MG63 (cell line): ENCODE measurements at regions not wholly inside any gene's neighbourhood (a gene's known extent, or its start where the extent isn't known, plus 50 kb on each side); places are given as distances from the start of the nearest gene placed in this dataset.

Experiments
- DNase-seq: peaks from one replicate; pipeline ENCODE4 v3.0.0-alpha.2; 2020
- H3K27me3 ChIP-seq: fragments of 250-450 bp; sonication (Bioruptor Pico); 2 replicates; pipeline ENCODE4 v1.5.1; 2020; ENCODE audit warnings: mild to moderate bottlenecking, moderate library complexity
- H3K36me3 ChIP-seq: fragments of 250-450 bp; sonication (Bioruptor Pico); 2 replicates; pipeline ENCODE4 v1.5.1; 2020; ENCODE audit warnings: mild to moderate bottlenecking, moderate library complexity
- H3K4me3 ChIP-seq: fragments of 250-450 bp; sonication (Bioruptor Pico); 2 replicates; pipeline ENCODE4 v1.5.1; 2020; ENCODE audit warnings: mild to moderate bottlenecking, moderate library complexity
- H3K9me3 ChIP-seq: fragments of 250-450 bp; sonication (Bioruptor Pico); 2 replicates; pipeline ENCODE4 v1.5.1; 2020; ENCODE audit warnings: mild to moderate bottlenecking, moderate library complexity

DNA sequence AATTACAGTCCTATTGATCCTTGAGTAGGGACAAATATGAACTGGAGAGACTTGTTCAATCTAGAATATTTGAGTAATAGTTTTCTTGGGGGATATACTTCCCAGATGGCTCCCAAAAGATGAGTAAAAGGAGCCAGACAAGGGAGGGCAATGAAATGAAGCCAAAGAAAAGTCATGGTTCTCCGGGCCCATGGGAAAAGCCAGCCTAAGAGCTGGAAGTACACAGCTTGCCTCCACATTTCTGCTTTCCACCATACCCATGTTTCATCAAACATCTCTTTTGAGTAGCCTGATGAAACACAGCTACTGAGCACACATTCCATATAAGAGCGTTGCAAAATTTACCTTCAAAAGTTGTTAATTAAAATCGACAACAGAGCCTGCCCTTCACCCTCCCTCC lies 535.0 kb upstream of the FZD8 start:
- Histone ChIP-seq H3K36me3 (no peaks in the 10 kb centered on the region), H3K4me3 (no peak overlapping the region), H3K9me3 (no peaks in the 10 kb centered on the region), H3K27me3 (no peaks in the 10 kb centered on the region)
- DNase-seq = no peak

DNA sequence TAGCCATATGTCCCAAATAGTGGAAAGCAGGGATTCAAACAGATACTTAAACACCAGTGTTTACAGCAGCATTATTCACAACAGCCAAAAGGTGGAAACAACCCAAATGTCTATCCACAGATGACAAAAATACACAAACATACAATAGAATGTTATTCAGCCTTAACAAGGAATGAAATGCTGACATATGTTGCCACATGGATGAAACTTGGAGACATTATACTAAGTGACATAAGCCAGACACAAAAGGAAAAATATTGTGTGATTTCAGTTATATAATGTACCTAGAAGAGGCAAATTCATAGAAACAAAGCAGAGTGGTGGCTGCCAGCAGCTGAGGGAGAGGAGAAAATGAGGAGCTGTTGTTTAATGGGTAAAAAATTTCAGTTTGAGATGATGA lies 533.9 kb upstream of the FZD8 start:
- no peak for DNase-seq
- Histone ChIP-seq H3K36me3 (no peaks in the 10 kb centered on the region), H3K9me3 (no peaks in the 10 kb centered on the region), H3K4me3 (no peak overlapping the region), H3K27me3 (no peaks in the 10 kb centered on the region)

DNA sequence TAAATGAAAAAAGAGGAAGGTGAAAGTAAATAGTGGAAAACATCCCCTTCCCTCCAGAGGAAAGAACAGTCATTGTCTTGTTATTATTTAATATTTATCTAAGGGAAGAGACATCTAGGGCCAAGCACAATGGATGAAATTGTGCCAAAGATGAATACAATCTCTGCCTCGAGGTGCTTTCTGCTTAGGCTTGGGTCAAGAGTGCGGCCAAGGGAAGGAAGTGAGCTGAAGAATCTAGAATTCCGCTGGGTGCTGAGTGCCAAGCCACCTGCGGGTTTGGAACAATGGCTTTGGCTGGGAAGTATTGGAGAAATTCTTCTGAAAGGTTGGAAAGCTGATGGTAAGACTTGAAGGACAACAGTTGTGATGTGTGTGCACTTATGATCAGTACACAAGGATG lies 531.3 kb upstream of the FZD8 start:
- Histone ChIP-seq H3K27me3 (no peaks in the 10 kb centered on the region), H3K4me3 (no peak overlapping the region), H3K36me3 (no peaks in the 10 kb centered on the region), H3K9me3 (no peaks in the 10 kb centered on the region)
- peak; percentile 13 for DNase-seq

DNA sequence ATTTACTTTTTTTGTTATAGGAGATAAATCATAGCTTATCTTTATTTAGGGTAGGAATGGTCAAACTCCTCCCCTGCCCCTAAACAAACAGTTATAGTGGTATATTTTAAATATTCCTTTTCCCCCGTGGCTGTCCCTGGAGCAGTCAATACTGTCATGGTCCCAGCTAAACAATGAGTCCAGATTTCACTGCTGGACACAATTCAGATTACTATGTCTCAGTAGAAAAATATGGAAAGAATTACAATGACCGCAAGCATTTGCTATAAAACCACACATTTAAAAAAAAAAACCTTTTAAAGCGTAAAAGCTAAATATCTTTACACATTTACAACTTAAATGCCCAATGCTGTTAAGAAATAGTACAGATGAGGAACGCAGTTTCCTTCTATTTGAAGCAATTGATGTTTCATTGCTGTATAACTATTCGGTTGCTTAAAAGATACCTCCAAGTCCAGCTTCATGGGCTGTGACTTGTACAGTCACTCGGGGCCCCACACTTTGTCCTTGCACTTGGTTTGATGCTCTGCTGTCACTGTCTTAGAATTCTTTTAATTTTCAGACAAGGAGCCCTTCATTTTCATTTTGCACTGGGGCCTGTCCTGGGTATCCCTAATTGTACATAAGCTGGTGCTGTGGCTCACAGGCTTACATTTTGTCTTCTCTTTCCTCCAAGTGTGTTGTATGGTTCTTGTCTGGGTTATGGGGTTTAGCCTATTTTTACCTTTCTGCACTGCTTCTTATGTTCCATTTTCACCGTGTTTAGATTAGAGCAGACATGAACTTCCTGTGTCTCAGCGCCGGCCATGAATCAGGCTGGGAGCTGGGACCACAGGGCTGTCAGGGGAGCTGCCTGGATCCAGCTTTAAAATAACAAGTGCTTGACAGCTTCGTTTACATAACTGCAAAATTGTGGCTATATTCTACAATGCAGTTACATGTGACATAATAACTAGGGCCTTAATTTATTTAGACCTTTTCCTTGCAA lies 530.2 kb upstream of the FZD8 start:
- H3K27me3 ChIP-seq = no peaks in the 10 kb centered on the region
- no peak overlapping the region for H3K4me3 ChIP-seq
- DNase-seq = peak; percentile 62
- no peaks in the 10 kb centered on the region for H3K36me3 ChIP-seq
- no peaks in the 10 kb centered on the region for H3K9me3 ChIP-seq

DNA sequence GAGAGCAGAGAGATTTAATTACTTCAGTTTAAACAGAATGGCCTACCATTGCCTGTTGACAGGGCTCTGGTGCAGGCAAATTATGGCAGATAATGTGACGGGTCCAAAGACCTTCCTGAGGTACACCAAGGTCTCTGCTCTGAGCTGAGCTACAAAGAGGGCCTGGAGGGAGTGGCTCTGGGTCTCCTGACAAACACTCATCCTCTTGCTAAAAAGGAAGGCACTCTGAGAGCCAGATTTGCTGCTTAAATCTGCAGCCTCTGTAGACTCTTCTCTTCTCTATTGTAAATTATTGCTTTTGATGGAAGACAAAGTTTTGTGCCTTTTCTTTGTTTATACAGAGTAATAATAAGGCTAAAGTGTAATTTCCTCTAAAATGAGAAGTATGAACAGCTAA lies 529.5 kb upstream of the FZD8 start:
- Histone ChIP-seq H3K9me3 (no peaks in the 10 kb centered on the region; the same call in 1 of the 2 replicates), H3K27me3 (no peaks in the 10 kb centered on the region), H3K4me3 (no peak overlapping the region), H3K36me3 (no peaks in the 10 kb centered on the region)
- DNase-seq = no peak

DNA sequence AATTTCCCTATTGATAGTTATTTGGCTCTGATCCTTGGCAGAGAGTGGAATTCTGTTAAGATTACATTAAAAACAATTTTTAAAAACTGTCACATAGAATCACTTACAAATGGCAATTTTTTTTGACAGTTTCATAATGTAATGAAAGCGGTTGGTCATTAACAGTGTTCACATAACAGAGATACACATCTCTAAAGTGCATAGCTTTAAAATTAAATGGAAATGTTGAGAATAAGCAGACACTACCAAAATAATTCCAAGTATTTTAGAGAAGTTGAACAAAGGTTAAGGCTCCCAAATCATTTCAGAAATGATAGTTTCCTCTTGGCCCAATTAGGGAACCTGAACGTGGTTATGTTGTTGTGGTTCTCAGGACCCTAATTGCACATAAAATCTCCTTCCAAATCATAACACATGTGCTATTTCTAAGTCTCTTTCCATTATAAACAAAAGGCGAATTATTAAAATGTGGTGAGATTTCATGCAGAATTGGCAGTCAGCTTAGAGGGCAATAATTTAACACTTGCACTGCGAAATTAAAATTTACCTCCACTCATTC lies 528.9 kb upstream of the FZD8 start:
- H3K9me3 ChIP-seq = no peaks in the 10 kb centered on the region; the same call in 1 of the 2 replicates
- no peaks in the 10 kb centered on the region for H3K27me3 ChIP-seq
- H3K36me3 ChIP-seq = no peaks in the 10 kb centered on the region
- no peak overlapping the region for H3K4me3 ChIP-seq
- DNase-seq = no peak

DNA sequence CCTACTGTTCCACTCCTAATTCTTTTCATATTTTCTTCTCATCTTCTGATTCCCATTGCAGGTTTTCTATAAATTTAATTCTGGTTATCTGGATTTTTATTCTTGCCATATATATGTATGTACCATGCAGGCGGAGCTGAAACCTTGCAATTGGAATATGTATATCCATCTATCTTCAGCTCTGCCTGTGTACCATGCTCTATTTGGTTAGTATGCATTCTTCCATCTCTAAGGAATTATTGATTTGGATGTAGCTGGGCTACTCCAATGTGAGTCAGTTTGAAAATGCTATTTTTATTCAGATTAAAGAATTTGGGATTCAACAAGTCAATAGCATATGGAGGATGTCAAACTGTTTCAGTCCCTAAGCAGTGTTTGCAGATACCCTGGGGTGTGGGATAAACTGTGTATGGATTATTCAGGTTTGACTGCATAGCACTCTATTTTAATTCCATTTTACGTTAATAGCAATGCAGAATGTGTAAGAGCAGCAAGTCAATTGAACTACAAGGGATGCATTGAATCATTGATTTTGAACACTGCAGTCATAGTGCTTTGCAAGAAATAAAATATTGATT lies 528.1 kb upstream of the FZD8 start:
- Histone ChIP-seq H3K27me3 (no peaks in the 10 kb centered on the region), H3K36me3 (no peaks in the 10 kb centered on the region)

DNA sequence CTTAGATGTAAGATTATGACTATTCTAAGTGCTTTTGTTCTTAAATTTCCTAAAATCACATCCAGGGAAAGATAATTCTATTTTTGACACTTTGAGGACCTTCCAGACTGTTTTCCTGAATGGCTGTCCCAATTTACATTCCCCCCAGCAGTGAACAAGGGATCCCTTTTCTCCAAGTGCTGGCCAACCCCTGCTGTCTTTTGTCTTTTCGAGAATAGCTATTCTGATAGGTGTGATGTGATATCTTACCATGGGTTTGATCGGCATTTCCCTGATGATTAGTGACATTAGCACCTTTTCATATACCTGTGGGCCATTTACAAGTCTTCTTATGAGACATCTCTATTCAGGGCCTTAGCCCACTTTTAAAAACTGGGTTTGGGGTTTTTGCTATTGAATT lies 526.7 kb upstream of the FZD8 start:
- Histone ChIP-seq H3K9me3 (no peaks in the 10 kb centered on the region; the same call in 1 of the 2 replicates), H3K27me3 (no peaks in the 10 kb centered on the region), H3K36me3 (no peaks in the 10 kb centered on the region), H3K4me3 (no peak overlapping the region)
- DNase-seq = no peak

More for the DNA sequence above, 528.1 kb upstream of the FZD8 start:
- H3K9me3 ChIP-seq = no peaks in the 10 kb centered on the region; the same call in 1 of the 2 replicates
- no peak overlapping the region for H3K4me3 ChIP-seq
- no peak for DNase-seq

DNA sequence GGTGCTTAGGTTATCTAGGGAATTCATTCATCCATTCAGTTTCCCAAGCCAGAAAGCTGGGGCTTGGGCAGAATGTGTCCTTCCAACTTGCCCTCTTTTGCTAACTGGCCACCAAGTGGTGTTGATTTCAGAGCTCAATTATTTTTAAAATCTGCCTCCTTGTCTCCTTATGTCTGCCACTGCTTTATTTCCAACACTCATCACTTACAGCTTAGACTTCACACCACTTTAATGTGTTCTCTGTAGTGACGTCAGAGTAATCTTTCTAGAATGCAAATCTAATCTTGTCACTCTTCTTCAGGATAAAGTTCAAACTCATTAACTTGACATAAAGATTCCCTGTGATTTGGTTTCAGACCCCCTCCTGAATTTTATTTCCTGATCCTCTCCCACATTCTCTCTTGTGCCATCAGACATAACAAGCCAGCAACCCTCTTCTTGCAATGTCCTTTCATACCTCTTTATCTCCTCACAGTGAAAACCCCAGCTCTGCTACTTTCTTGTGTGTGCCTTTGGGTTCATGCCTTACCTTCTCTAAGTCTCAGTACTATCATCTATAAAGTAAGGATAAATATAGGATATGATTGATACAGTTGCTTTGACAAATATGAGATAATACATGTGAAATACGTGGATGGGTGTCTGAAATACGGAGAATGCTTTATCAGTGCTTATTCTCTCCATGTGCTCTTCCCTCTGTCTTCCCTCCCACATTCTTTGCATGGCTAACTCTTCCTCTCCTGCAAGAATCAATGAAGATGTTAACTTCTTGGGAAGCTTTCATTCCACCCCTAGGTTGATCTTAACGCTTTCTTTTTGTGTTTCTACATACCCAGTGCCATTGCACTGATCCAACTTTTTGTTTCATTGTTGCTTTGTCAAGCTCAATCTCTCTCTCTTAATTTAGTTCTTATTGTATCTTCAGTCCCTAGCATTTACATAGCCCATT lies 522.7 kb upstream of the FZD8 start:
- H3K4me3 ChIP-seq = no peak overlapping the region
- H3K9me3 ChIP-seq = no peaks in the 10 kb centered on the region; the same call in 1 of the 2 replicates
- H3K27me3 ChIP-seq = no peaks in the 10 kb centered on the region
- DNase-seq = no peak
- no peaks in the 10 kb centered on the region for H3K36me3 ChIP-seq

DNA sequence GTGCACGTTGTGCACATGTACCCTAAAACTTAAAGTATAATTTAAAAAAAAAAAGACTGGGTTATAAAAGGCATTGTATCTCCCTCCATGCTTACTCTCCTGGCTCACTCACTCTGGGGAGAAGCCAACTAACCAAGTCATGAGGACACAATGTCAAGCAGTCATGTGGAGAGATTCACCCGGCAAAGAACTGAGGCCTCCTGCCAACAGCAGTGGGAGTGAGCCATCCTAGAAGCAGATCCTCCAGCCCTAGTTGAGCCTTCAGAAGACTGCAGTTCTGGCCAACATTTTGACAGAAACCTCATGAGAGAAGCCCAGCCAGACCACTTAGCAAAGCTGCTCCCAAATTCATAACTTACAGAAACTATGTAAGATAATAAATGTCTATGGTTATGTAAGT lies 521.7 kb upstream of the FZD8 start:
- no peaks in the 10 kb centered on the region; the same call in 1 of the 2 replicates for H3K9me3 ChIP-seq
- no peaks in the 10 kb centered on the region for H3K27me3 ChIP-seq
- DNase-seq = peak; percentile 10
- H3K4me3 ChIP-seq = no peak overlapping the region
- no peaks in the 10 kb centered on the region for H3K36me3 ChIP-seq

DNA sequence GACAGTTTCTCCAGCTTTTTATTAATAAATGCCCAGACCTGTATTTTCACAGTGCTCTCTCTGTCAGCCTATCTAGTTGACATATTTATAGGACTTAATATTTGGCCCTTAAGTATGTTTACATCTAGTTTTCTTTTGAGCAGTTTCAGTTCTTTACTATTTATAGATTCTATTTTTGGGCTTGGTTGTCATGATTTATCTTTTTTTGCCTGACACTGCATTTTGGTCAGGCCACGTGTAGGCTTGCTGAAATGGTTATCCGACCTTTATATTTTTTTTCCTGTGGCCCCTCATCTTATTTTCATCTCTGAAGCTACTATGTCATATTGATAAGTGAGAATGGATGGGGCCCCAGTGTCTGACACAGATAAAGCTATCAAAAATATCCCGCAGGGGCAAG lies 515.4 kb upstream of the FZD8 start:
- Histone ChIP-seq H3K9me3 (no peaks in the 10 kb centered on the region), H3K27me3 (no peaks in the 10 kb centered on the region), H3K36me3 (no peaks in the 10 kb centered on the region), H3K4me3 (no peak overlapping the region)
- DNase-seq = no peak

DNA sequence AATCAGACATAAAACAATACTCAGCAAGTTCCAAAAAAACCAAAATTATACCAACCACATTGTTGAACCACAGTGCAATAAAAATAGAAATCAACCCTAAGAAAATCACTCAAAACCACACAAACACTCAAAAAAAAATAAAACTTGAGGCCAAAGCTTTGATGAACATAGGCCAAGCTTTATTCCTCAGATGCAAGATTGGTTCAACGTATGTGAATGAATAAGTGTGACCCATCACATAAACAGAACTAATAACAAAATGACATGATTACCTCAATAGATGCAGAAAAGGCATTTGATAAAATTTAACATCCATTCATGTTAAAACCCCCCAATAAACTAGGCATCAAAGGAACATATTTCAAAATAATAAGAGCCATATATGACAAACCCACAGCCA lies 506.1 kb upstream of the FZD8 start:
- no peak for DNase-seq
- Histone ChIP-seq H3K36me3 (no peaks in the 10 kb centered on the region), H3K4me3 (no peak overlapping the region), H3K27me3 (no peaks in the 10 kb centered on the region), H3K9me3 (peaks cover 8% of the 10 kb centered on the region)

DNA sequence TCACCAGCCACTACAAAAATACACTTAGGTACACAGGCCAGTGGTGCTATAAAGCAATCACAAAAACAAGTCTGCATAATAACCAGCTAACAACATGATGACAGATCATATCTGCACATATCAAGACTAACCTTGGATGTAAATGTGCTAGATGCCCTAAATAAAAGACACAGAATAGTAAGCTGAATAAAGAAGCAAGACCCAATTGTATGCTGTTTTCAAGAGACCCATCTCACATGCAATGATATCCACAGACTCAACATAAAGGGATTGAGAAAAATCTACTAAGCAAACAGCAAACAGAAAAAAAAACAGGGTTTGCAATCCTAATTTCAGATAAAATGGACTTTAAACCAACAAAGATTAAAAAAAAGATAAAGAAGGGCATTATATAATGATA lies 505.4 kb upstream of the FZD8 start:
- Histone ChIP-seq H3K9me3 (peaks cover 8% of the 10 kb centered on the region), H3K27me3 (no peaks in the 10 kb centered on the region), H3K36me3 (no peaks in the 10 kb centered on the region), H3K4me3 (no peak overlapping the region)
- no peak for DNase-seq

DNA sequence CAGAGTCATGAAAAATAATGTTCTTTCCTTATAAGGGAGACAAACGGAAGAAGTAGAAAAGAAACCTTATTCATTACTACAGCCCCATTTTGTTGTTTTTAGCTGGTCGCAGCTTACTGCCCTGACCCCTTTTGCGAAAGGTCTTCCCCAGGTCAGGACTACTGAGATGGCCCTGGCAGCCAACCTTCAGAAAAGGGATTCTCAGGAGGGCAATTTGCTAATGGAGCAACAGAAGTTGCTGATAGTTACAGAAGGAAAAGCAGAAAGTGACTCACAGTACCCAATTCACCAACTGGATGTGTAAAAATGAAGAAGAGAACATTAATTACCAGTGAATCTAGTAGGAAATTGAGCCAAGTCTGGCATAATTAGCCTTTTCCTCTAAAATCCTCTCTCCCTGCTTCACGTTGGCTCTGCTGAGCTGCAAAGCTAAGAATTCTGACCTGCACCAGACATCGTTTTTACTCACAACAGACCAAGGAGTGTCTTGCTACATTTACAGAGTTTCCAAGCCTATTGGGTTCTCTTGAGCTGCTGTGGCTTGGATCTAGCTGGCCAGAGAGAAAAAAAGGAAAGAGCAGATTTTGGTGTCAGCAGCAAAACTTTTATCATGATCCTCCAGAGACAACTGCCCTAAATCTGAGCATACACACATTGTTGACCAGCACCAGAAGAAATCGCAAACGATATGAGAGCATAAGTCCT lies 499.9 kb upstream of the FZD8 start:
- Histone ChIP-seq H3K27me3 (no peaks in the 10 kb centered on the region), H3K4me3 (no peak overlapping the region)
- DNase-seq = no peak

DNA sequence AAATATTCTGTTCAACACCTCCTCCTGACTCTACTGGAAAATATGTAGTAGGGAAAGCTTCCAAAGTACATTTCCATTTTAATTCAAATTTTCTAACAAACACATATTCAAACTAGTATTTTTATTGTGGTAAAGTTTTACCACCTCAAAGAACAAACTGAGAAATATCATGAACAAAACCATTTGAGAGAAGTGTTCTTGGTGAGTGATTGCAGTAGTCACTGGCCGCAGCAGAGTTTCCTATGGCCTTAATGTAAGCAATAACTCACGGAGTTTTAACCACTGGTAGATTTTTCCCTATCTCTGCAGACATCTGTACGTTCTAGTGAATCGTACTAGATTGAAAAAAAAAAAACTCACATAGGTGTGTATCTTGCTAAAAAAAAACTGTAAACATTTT lies 487.0 kb upstream of the FZD8 start:
- H3K27me3 ChIP-seq = no peaks in the 10 kb centered on the region
- no peak for DNase-seq
- H3K9me3 ChIP-seq = no peaks in the 10 kb centered on the region
- H3K4me3 ChIP-seq = no peak overlapping the region
- H3K36me3 ChIP-seq = no peaks in the 10 kb centered on the region

More for the DNA sequence above, 499.9 kb upstream of the FZD8 start:
- no peaks in the 10 kb centered on the region for H3K36me3 ChIP-seq
- H3K9me3 ChIP-seq = peaks cover 5% of the 10 kb centered on the region

DNA sequence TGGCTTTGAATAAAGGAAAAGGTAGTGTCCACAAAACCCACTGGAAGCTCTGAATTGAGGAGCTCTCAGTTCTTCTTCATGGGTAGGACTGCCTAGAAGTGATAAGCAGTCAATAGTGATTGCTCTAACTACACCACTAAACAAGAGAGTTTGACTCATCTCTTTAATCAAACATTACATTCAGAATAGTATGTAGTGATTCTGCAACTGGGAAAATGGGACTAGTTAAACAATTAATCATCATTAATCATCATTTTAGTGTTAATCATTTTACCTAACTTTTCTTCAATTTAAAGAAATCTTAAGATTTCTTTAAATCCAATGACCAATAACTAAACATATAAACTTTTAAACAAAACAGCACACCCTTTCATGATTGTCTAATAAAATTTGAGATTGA lies 484.0 kb upstream of the FZD8 start:
- no peaks in the 10 kb centered on the region for H3K9me3 ChIP-seq
- H3K4me3 ChIP-seq = no peak overlapping the region
- no peak for DNase-seq
- no peaks in the 10 kb centered on the region for H3K27me3 ChIP-seq
- H3K36me3 ChIP-seq = no peaks in the 10 kb centered on the region
